Loucy (cell line): ENCODE measurements at regions not wholly inside any gene's neighbourhood (a gene's known extent, or its start where the extent isn't known, plus 50 kb on each side); places are given as distances from the start of the nearest gene placed in this dataset.

Experiments
- CTCF ChIP-seq: fragments of 200-600 bp; sonication (generic); conservative IDR thresholded peaks from 2 replicates; pipeline ENCODE4 v1.5.1; 2014; ENCODE audit warnings: mild to moderate bottlenecking, antibody characterized with exemption, low read length
- EZH2phosphoT487 ChIP-seq: fragments of 200-600 bp; IDR thresholded peaks from 2 replicates; pipeline ENCODE4 v1.6.1; 2018; ENCODE audit warnings: antibody characterized with exemption, mild to moderate bottlenecking, moderate library complexity, borderline replicate concordance

GRCh38 chr11:30159546-30159945 lies 71.3 kb upstream of the FSHB start:
- TF ChIP-seq CTCF (no peak), EZH2phosphoT487 (no peak)
